WTC11 (cell line): ENCODE measurements at regions not wholly inside any gene's neighbourhood (a gene's known extent, or its start where the extent isn't known, plus 50 kb on each side); places are given as distances from the start of the nearest gene placed in this dataset.

Experiments
- ATAC-seq: fragments of 200-7000 bp; cut with Tn5 transposase; 2 replicates; pipeline ENCODE4 v1.10.0; 2021; ENCODE audit warnings: mild to moderate bottlenecking, moderate library complexity
- CTCF ChIA-PET: fragments of 300-600 bp; sonication (Branson Sonifier 250); formaldehyde crosslinking; loops from one replicate; lab custom pipeline; 2021; ENCODE audit warnings: antibody characterized with exemption; lab: Charles Lee
- POLR2A ChIA-PET: fragments of 350-600 bp; sonication (Branson Sonifier 250); formaldehyde crosslinking; loops from one replicate; lab custom pipeline; 2021; ENCODE audit warnings: antibody characterized with exemption; lab: Charles Lee
- DNase-seq: peaks from one replicate; pipeline ENCODE4 v3.0.0; 2021; ENCODE audit warnings: low spot score
- H3K27ac Mint-ChIP-seq: 2 replicates; pipeline ENCODE4 v1.8.0; 2021; ENCODE audit warnings: mixed read lengths
- H3K27me3 Mint-ChIP-seq: 2 replicates; pipeline ENCODE4 v1.8.0; 2021; ENCODE audit warnings: low read depth, mild to moderate bottlenecking, moderate library complexity, mixed read lengths
- H3K36me3 Mint-ChIP-seq: 2 replicates; pipeline ENCODE4 v1.8.0; 2021; ENCODE audit warnings: mixed read lengths
- H3K4me1 Mint-ChIP-seq: 2 replicates; pipeline ENCODE4 v1.8.0; 2022; ENCODE audit warnings: mixed read lengths
- H3K4me3 Mint-ChIP-seq: 2 replicates; pipeline ENCODE4 v1.8.0; 2021; ENCODE audit warnings: mild to moderate bottlenecking, moderate library complexity, mixed read lengths
- H3K9me3 Mint-ChIP-seq: 2 replicates; pipeline ENCODE4 v1.8.0; 2021; ENCODE audit warnings: mixed read lengths
- CREB1 ChIP-seq: sonication (generic); formaldehyde crosslinking; IDR thresholded peaks from 2 replicates; pipeline ENCODE4 v1.8.0; 2023; ENCODE audit warnings: mild to moderate bottlenecking, missing genetic modification reagents
- CTCF ChIP-seq: fragments of 200-600 bp; IDR thresholded peaks from 2 replicates; pipeline ENCODE4 v1.8.0; 2022; ENCODE audit warnings: antibody characterized with exemption
- ETV6 ChIP-seq: sonication (generic); formaldehyde crosslinking; IDR thresholded peaks from 2 replicates; pipeline ENCODE4 v1.8.1; 2022; ENCODE audit warnings: mild to moderate bottlenecking, missing genetic modification reagents
- GTF2I ChIP-seq: fragments of 250-450 bp; sonication (Bioruptor Pico); conservative IDR thresholded peaks from 2 replicates; pipeline ENCODE4 v1.4.0; 2021; ENCODE audit warnings: mild to moderate bottlenecking
- JAZF1 ChIP-seq: fragments of 250-450 bp; sonication (Bioruptor Pico); IDR thresholded peaks from 2 replicates; pipeline ENCODE4 v1.9.0; 2021; ENCODE audit warnings: moderate library complexity, mild to moderate bottlenecking, inconsistent platforms
- JUN ChIP-seq: sonication (generic); formaldehyde crosslinking; IDR thresholded peaks from 2 replicates; pipeline ENCODE4 v1.8.0; 2023; ENCODE audit warnings: mild to moderate bottlenecking, missing genetic modification reagents
- MLX ChIP-seq: sonication (generic); formaldehyde crosslinking; IDR thresholded peaks from 2 replicates; pipeline ENCODE4 v1.8.1; 2023; ENCODE audit warnings: mild to moderate bottlenecking, missing genetic modification reagents, moderate library complexity
- MYBL2 ChIP-seq: sonication (generic); formaldehyde crosslinking; IDR thresholded peaks from 2 replicates; pipeline ENCODE4 v1.8.1; 2023; ENCODE audit warnings: mild to moderate bottlenecking, moderate library complexity, missing genetic modification reagents
- NR2C2 ChIP-seq: sonication (generic); formaldehyde crosslinking; IDR thresholded peaks from 2 replicates; pipeline ENCODE4 v1.8.0; 2022; ENCODE audit warnings: mild to moderate bottlenecking, missing genetic modification reagents
- OVOL2 ChIP-seq: fragments of 250-450 bp; sonication (Bioruptor Pico); IDR thresholded peaks from 2 replicates; pipeline ENCODE4 v1.9.0; 2021; ENCODE audit warnings: mild to moderate bottlenecking, borderline replicate concordance
- SP1 ChIP-seq: sonication (generic); formaldehyde crosslinking; conservative IDR thresholded peaks from 2 replicates; pipeline ENCODE4 v1.8.1; 2022; ENCODE audit warnings: missing genetic modification reagents
- TEAD1 ChIP-seq: sonication (generic); formaldehyde crosslinking; IDR thresholded peaks from 2 replicates; pipeline ENCODE4 v1.8.0; 2022; ENCODE audit warnings: mild to moderate bottlenecking, missing genetic modification reagents
- TP53 ChIP-seq: sonication (generic); formaldehyde crosslinking; IDR thresholded peaks from 2 replicates; pipeline ENCODE4 v1.8.1; 2023; ENCODE audit warnings: mild to moderate bottlenecking, missing genetic modification reagents
- USF1 ChIP-seq: sonication (generic); formaldehyde crosslinking; IDR thresholded peaks from 2 replicates; pipeline ENCODE4 v1.8.0; 2022; ENCODE audit warnings: mild to moderate bottlenecking, missing genetic modification reagents
- ZMAT4 ChIP-seq: fragments of 250-450 bp; sonication (Bioruptor Pico); IDR thresholded peaks from 2 replicates; pipeline ENCODE4 v1.9.0; 2021; ENCODE audit warnings: mild to moderate bottlenecking
- ZNF121 ChIP-seq: sonication (generic); formaldehyde crosslinking; IDR thresholded peaks from 2 replicates; pipeline ENCODE4 v1.8.0; 2023; ENCODE audit warnings: missing genetic modification reagents
- ZNF281 ChIP-seq: sonication (generic); formaldehyde crosslinking; IDR thresholded peaks from 2 replicates; pipeline ENCODE4 v1.8.0; 2023; ENCODE audit warnings: mild to moderate bottlenecking, missing genetic modification reagents
- ZNF317 ChIP-seq: sonication (generic); formaldehyde crosslinking; IDR thresholded peaks from 2 replicates; pipeline ENCODE4 v1.8.1; 2023; ENCODE audit warnings: low read depth, mild to moderate bottlenecking, moderate library complexity, missing genetic modification reagents, borderline replicate concordance

- Mint-ChIP-seq H3K36me3 (no peaks in the 10 kb centered on the region), H3K9me3 (peaks cover 4% of the 10 kb centered on the region), H3K27me3 (peaks cover 3% of the 10 kb centered on the region; the same call in 1 of the 2 replicates), H3K27ac (no peak overlapping the region), H3K4me1 (peaks cover 7% of the 10 kb centered on the region; the same call in 1 of the 2 replicates), H3K4me3 (no peak overlapping the region)
- no peak for ATAC-seq
- CTCF ChIA-PET, result interaction anchor here (1.2 kb wide), 1 partner anchor 199 kb away, joined by 4 read pairs; no protein-coding TSS in a partner anchor
- DNase-seq, result no peak
- no peak for TF ChIP-seq JAZF1 (CRISPR knock-in tag)
- POLR2A ChIA-PET, result no interaction called here
Observed at GRCh38 chr10:62618576-62619412, 185.7 kb upstream of the ADO start.

- H3K27me3 Mint-ChIP-seq, result peaks cover 3% of the 10 kb centered on the region; the same call in 1 of the 2 replicates
- peaks cover under 1% of the 10 kb centered on the region for H3K9me3 Mint-ChIP-seq
- H3K27ac Mint-ChIP-seq, result no peak overlapping the region
- peaks cover 7% of the 10 kb centered on the region; the same call in 1 of the 2 replicates for H3K4me1 Mint-ChIP-seq
- ChIA-PET POLR2A (no interaction called here), CTCF (interaction anchor here (1.2 kb wide), 1 partner anchor 198 kb away, joined by 4 read pairs; no protein-coding TSS in a partner anchor)
- no peak for DNase-seq
- H3K36me3 Mint-ChIP-seq, result no peaks in the 10 kb centered on the region
- no peak for TF ChIP-seq TP53 (CRISPR knock-in tag)
- TF ChIP-seq MLX (CRISPR knock-in tag), result no peak
- no peak for TF ChIP-seq ZMAT4 (CRISPR knock-in tag)
- TF ChIP-seq CTCF, result no peak
- no peak for TF ChIP-seq SP1 (CRISPR knock-in tag)
- TF ChIP-seq ZNF281 (CRISPR knock-in tag), result no peak
- no peak for TF ChIP-seq TEAD1
- no peak for TF ChIP-seq MYBL2
- no peak for TF ChIP-seq ETV6
- no peak for TF ChIP-seq OVOL2 (CRISPR knock-in tag)
- no peak for TF ChIP-seq ZNF121
- TF ChIP-seq USF1 (CRISPR knock-in tag), result no peak
- no peak for TF ChIP-seq NR2C2 (CRISPR knock-in tag)
- no peak for TF ChIP-seq CREB1 (CRISPR knock-in tag)
- TF ChIP-seq GTF2I (CRISPR knock-in tag), result no peak
- no peak for TF ChIP-seq ZNF317
- no peak for TF ChIP-seq JUN (CRISPR knock-in tag)
- TF ChIP-seq, all 79 proteins: peak for 0
- H3K4me3 Mint-ChIP-seq, result no peak overlapping the region
- ATAC-seq, result no peak
Observed at GRCh38 chr10:62619413-62619738, 185.1 kb upstream of the ADO start.
